NCI-H146 treated with DMSO at 0.1 percent for 48 hours (cell line): ENCODE measurements at regions not wholly inside any gene's neighbourhood (a gene's known extent, or its start where the extent isn't known, plus 50 kb on each side); places are given as distances from the start of the nearest gene placed in this dataset.
A peak's percentile ranks its signal among the peaks of the same experiment; 100 is the strongest.
"Not testable (repeated sequence)": the region's sequence is repeated elsewhere in the genome, so short reads cannot be mapped to it uniquely, and the experiment has no call there.

ENCODE experiments used
- DNase-seq: peaks from one replicate; lab custom pipeline; 2025; ENCODE audit not compliant: unreplicated experiment; lab: John Stamatoyannopoulos, UW

- no peak for DNase-seq
These were observed 476.2 kb downstream of the PPARGC1A start for GRCh38 chr4:23413631-23414030.

DNA sequence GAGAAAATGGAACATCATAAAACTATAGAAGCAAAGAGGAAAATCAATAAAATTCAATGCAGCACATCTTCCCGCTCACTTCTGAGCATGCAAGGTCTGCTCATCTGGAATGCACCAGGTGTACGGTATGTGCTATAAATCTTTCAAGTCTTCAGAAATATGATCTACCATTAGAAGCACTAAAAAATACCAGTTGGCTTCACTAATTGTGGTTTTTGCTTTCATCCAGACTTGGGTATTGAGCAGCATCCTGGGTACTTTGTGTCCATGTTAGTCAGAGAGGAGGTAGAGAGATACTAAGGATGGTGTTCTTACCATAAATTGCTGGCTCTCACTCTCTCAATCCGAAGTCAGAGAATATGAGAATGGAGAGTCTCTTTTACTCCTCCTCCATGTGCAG is 477.1 kb downstream of the PPARGC1A start:
- no peak for DNase-seq

DNA sequence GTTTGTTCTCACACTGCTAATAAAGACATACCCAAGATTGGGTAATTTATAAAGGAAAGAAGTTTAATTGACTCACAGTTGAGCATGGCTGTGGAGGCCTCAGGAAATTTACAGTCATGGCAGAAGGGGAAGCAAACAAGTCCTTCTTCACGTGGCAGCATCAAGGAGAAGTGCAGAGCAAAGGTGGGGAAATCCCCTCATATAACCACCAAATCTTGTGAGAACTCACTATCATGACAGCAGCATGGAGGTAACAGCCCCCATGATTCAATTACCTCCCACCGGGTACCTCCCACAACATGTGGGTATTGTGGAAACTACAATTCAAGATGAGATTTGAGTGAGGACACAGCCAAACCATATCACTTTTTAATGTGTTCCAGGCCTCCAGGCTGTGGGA is 480.9 kb downstream of the PPARGC1A start:
- DNase-seq = not testable (repeated sequence)

DNA sequence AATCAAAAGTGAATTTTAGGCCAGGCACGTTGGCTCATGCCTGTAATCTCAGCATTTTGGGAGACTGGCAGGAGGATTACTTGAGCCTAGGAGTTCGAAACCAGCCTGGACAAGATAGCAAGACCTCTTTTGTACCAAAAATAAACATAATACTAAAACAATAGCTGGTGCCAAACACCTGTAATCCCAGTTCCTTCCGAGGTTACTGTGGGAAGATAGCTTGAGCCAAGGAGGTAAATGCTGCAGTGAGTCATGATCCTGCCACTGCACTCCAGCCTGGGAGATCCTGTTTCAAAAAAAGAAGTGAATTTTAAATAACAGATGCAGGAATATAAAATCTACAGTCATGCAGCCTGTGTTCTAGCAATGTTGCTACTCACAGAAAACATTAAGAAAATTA is 488.3 kb downstream of the PPARGC1A start:
- DNase-seq = no peak

GRCh38 chr4:23392860-23393458 is 496.9 kb downstream of the PPARGC1A start:
- no peak for DNase-seq

DNA sequence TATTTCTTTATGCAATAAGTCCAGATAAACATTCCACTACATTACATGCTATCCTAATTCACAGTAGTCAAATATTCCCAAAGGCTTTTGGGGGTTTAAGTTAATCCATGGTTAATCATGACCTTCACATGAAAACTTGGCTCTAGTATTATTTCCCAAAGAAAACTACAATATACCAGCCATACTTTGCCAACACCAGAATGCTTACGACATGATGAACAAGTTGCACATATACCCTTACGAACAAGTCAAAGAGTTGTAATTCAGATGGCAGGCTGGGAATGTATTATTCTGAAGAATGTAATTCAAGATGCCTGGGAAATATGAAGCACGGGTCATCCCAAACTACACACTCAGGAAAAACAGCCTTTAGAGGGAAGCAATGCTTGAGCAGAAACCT is 499.6 kb downstream of the PPARGC1A start:
- DNase-seq = no peak

DNA sequence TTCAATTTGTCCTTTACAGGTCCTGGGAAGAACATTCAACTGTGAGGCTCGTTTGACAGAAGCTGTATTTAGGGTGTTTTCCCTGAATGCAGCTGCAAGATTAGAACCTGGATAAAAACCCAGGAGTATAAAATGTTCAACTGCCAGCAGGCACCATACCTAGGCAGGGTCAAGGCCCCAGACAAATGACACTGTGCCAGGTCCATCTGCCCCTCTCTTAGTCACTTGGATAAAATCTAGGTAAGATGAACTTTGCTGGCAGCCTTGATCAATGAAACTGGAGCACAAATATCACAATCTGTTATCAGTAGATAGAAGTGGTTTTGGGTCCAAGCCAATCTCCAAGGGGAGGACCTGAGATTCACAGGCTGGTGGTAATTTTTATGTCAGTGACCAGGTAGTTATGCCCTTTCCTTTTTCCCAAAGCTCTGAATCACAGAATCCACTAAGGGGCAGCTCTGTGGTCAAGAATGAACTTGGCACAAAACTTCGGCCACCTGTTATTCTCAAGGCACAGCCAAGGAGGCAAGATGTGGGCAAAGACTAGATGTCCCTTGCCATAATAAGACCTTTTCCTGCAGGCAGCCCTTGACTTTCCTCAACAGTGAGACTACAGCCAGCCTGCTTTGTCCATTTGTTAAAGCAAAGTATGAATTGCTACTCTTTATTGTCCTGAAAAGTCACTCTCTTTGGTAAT is 501.0 kb downstream of the PPARGC1A start:
- no peak for DNase-seq

- no peak for DNase-seq
These were observed 501.6 kb downstream of the PPARGC1A start for GRCh38 chr4:23388255-23388654.

- DNase-seq = no peak
These were observed 505.1 kb downstream of the PPARGC1A start for GRCh38 chr4:23384741-23385140.

GRCh38 chr4:23382879-23383278 is 507.0 kb downstream of the PPARGC1A start:
- DNase-seq = no peak

- DNase-seq = no peak
These were observed 515.6 kb downstream of the PPARGC1A start for GRCh38 chr4:23374259-23374658.

- no peak for DNase-seq
These were observed 516.6 kb downstream of the PPARGC1A start for GRCh38 chr4:23373261-23373660.

- DNase-seq = no peak
These were observed 518.3 kb downstream of the PPARGC1A start for GRCh38 chr4:23371533-23371932.

DNA sequence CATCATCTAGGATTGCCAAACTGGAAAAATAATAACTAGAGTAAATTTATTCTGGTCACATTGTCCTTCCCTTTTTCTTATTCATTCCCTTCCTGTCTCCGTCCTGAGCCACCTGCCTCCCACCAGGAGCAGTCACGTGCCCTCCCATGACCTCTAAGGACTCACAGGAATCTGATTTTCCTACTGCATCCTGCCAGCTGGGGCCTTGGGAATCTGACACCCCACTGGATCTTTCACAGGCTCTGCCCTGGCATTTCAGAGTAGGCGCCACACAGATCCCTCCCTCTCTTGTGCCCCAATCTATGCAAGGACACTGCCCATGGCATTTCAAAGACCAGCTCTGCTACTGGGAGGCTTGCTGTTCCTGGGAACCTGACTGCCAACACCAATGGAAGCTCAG is 520.5 kb downstream of the PPARGC1A start:
- DNase-seq = peak; percentile 3

- DNase-seq = no peak
These were observed 521.7 kb downstream of the PPARGC1A start for GRCh38 chr4:23368081-23368697.

DNA sequence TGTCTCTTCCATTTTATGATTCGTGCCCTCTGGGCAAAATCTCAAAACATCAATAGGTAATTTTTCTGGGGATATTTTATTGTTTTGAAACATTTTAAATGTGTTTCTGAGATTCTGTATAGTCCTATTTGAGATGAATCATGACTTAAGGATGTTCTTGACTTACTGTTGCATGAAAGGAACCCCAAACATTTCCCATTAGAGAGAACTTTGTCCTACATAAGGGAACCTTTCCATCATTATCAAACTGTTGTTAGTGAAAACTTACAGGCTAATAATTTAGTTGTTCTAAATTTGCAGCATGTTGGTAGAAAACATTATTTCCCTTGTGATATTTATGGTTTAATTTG is 523.3 kb downstream of the PPARGC1A start:
- DNase-seq = no peak

- no peak for DNase-seq
These were observed 523.8 kb downstream of the PPARGC1A start for GRCh38 chr4:23365871-23366556.

DNA sequence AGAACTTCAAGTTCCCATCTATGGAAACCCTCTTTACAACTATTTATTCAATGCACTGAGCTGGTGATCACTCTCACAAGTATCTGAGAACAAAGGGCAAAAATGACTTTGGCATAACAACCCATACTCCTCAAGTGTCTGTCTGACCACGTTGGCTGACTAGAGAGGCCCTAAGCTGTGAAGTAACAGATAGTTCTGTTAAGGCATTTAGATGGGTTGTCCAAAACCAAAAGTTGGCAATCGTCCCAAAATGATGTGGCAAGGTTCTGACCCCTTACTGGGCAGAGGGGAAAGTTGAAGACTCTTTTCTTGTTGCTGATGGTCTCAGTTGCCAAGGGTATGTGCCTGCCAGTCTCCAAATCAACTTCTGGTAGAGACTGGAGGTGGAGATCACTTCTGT is 524.8 kb downstream of the PPARGC1A start:
- no peak for DNase-seq

- DNase-seq = no peak
These were observed 525.7 kb downstream of the PPARGC1A start for GRCh38 chr4:23364167-23364566.

DNA sequence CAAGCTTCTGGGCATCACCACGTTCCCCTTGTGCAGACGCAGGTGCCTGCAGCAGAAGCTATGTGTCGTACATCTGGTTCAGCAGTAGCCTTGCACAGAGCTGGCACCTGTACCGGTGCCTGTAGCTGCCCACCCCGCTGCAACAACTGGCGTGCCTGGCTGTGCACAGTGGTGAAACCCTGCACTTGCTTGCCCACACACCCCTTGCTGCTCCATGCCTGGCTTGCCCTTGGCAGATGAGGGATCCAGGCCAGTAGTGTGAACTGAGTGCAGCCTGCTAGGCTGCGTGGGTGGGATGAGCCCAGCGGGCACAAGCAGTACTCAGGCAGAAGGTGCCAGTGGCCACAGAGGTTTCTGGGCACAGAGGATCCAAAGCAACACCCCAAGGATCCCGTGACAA is 528.4 kb downstream of the PPARGC1A start:
- no peak for DNase-seq

DNA sequence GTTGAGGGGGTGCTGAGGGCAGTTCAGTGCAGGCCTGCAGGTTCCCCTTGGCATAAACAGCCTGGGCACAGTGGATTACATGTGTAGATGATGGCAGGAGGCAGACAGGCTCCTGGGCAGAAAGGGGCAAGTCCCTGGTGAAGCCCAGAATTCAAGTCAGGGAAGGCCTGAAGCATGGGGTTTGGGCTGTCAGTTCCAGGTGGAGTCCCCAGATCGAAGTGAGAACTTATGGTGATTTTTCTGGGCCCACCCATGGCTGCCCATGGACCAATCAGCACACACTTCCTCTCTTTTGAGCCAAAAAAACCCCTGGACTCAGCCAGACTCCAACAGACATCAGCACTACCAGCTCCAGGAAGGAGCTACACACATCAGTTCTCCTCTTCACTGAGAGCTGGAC is 529.1 kb downstream of the PPARGC1A start:
- DNase-seq = no peak

- no peak for DNase-seq
These were observed 534.6 kb downstream of the PPARGC1A start for GRCh38 chr4:23355258-23355657.
